SK-N-SH (cell line): ENCODE measurements at regions not wholly inside any gene's neighbourhood (a gene's known extent, or its start where the extent isn't known, plus 50 kb on each side); places are given as distances from the start of the nearest gene placed in this dataset.

ENCODE experiments used
- CTCF ChIA-PET: fragments of 300-600, 350-600 bp; formaldehyde crosslinking; extraction: SDS; loops from one replicate; lab custom pipeline; 2021; lab: Yijun Ruan, JAX
- POLR2A ChIA-PET: fragments of 350-600 bp; sonication (Branson Sonifier 250); formaldehyde crosslinking; extraction: SDS; loops from one replicate; lab custom pipeline; 2020; ENCODE audit warnings: antibody characterized with exemption, inconsistent platforms; lab: Yijun Ruan, JAX
- DNase-seq: peaks from one replicate; pipeline ENCODE4 v3.0.0; 2012
- H2AFZ ChIP-seq: fragments of 200-600 bp; sonication (generic); 2 replicates; pipeline ENCODE4 v1.8.1; 2016; ENCODE audit warnings: antibody characterized with exemption, mild to moderate bottlenecking, low read depth
- H3F3A ChIP-seq: fragments of 200-600 bp; sonication (generic); replicated peaks from 2 replicates; pipeline ENCODE3; 2016; ENCODE audit warnings: antibody characterized with exemption, mild to moderate bottlenecking; ENCODE audit not compliant: insufficient read depth
- H3K27ac ChIP-seq, 2 experiments: fragments of 200-500 bp in 1 of 2; fragments of 200-600 bp in 1 of 2; sonication (Bioruptor generic) in 1 of 2; sonication (generic), shearing (Covaris generic) in 1 of 2; 2 replicates each; pipeline versions ENCODE4 v1.5.1 to v1.6.1; 2014 to 2016; ENCODE audit warnings: low read depth in 2 of 2, inconsistent platforms in 1 of 2, low read length in 1 of 2, mild to moderate bottlenecking in 1 of 2, mixed read lengths in 1 of 2
- H3K27me3 ChIP-seq: fragments of 200-600 bp; sonication (generic), shearing (Covaris generic); 2 replicates; pipeline ENCODE4 v1.6.1; 2016; ENCODE audit warnings: mixed run types; ENCODE audit not compliant: insufficient read depth
- H3K36me3 ChIP-seq, 2 experiments: fragments of 200-500 bp in 1 of 2; fragments of 200-600 bp in 1 of 2; sonication (Bioruptor generic) in 1 of 2; sonication (generic) in 1 of 2; replicated peaks in 1 of 2; 2 replicates each; pipeline versions ENCODE3 to v1.5.1; 2014 to 2016; ENCODE audit warnings: low read length in 1 of 2, mild to moderate bottlenecking in 1 of 2; ENCODE audit not compliant: insufficient read depth in 2 of 2, control insufficient read depth in 1 of 2
- H3K4me1 ChIP-seq, 2 experiments: fragments of 200-500 bp in 1 of 2; fragments of 200-600 bp in 1 of 2; sonication (Bioruptor generic) in 1 of 2; sonication (generic), shearing (Covaris generic) in 1 of 2; 2 replicates each; pipeline versions ENCODE4 v1.5.1 to v1.6.1; 2014 to 2016; ENCODE audit warnings: low read depth in 1 of 2, low read length in 1 of 2, mixed run types in 1 of 2; ENCODE audit not compliant: insufficient read depth in 2 of 2, control insufficient read depth in 1 of 2
- H3K4me2 ChIP-seq: fragments of 200-600 bp; sonication (generic), shearing (Covaris generic); 2 replicates; pipeline ENCODE4 v1.6.1; 2017; ENCODE audit warnings: mixed run types
- H3K4me3 ChIP-seq, 2 experiments: fragments of 200-500 bp in 1 of 2; fragments of 200-600 bp in 1 of 2; sonication (Bioruptor generic) in 1 of 2; sonication (generic), shearing (Covaris generic) in 1 of 2; 2 replicates each; pipeline versions ENCODE4 v1.5.1 to v1.8.1; 2014 to 2016; ENCODE audit warnings: low read depth in 2 of 2, inconsistent platforms in 1 of 2, low read length in 1 of 2, mild to moderate bottlenecking in 1 of 2, mixed read lengths in 1 of 2, moderate library complexity in 1 of 2
- H3K79me2 ChIP-seq: fragments of 200-600 bp; sonication (generic); 2 replicates; pipeline ENCODE4 v1.8.1; 2017; ENCODE audit warnings: mild to moderate bottlenecking; ENCODE audit not compliant: insufficient read depth
- H3K9ac ChIP-seq: fragments of 200-600 bp; sonication (generic); 2 replicates; pipeline ENCODE4 v1.6.1; 2017; ENCODE audit warnings: mixed run types
- H3K9me2 ChIP-seq: fragments of 200-600 bp; sonication (generic); 2 replicates; pipeline ENCODE4 v1.6.1; 2017; ENCODE audit warnings: mixed run types
- H3K9me3 ChIP-seq: fragments of 200-600 bp; sonication (generic); 2 replicates; pipeline ENCODE4 v1.6.1; 2017; ENCODE audit warnings: mixed run types, mild to moderate bottlenecking, moderate library complexity
- H4K20me1 ChIP-seq: fragments of 200-600 bp; sonication (generic); 2 replicates; pipeline ENCODE4 v1.6.1; 2017; ENCODE audit warnings: mild to moderate bottlenecking, mixed run types; ENCODE audit not compliant: insufficient read depth
- CHD2 ChIP-seq: fragments of 150-350 bp; IDR thresholded peaks from 2 replicates; pipeline ENCODE4 v1.6.1; 2018; ENCODE audit warnings: low read length; ENCODE audit not compliant: partially characterized antibody
- EP300 ChIP-seq, 2 experiments: IDR thresholded peaks; 2 replicates each; pipeline versions ENCODE4 v1.4.0 to v1.6.1; 2012; ENCODE audit warnings: borderline replicate concordance in 1 of 2, low read depth in 1 of 2, low read length in 1 of 2
- FOSL2 ChIP-seq: IDR thresholded peaks from 2 replicates; pipeline ENCODE4 v1.4.0; 2012; ENCODE audit warnings: low read depth, mild to moderate bottlenecking, moderate library complexity, borderline replicate concordance
- FOXM1 ChIP-seq: IDR thresholded peaks from 2 replicates; pipeline ENCODE4 v1.4.0; 2012; ENCODE audit warnings: low read depth, mild to moderate bottlenecking
- JUND ChIP-seq: IDR thresholded peaks from 2 replicates; pipeline ENCODE4 v1.4.0; 2012
- MEF2A ChIP-seq: IDR thresholded peaks from 2 replicates; pipeline ENCODE4 v1.4.0; 2012; ENCODE audit warnings: low read depth, borderline replicate concordance
- NFIC ChIP-seq: IDR thresholded peaks from 2 replicates; pipeline ENCODE4 v1.4.0; 2012; ENCODE audit warnings: borderline replicate concordance
- NRF1 ChIP-seq: IDR thresholded peaks from 2 replicates; pipeline ENCODE4 v1.6.1; 2012; ENCODE audit warnings: low read depth, mild to moderate bottlenecking, low read length
- RAD21 ChIP-seq: IDR thresholded peaks from 2 replicates; pipeline ENCODE4 v1.6.1; 2012; ENCODE audit warnings: mild to moderate bottlenecking, low read length
- RFX5 ChIP-seq: IDR thresholded peaks from 2 replicates; pipeline ENCODE4 v1.6.1; 2012; ENCODE audit warnings: mild to moderate bottlenecking, improper control_type of control experiment, low read length
- TCF12 ChIP-seq: IDR thresholded peaks from 2 replicates; pipeline ENCODE4 v1.4.0; 2012
- YY1 ChIP-seq: IDR thresholded peaks from 2 replicates; pipeline ENCODE4 v1.4.0; 2012; ENCODE audit warnings: low read depth, mild to moderate bottlenecking
- WGBS: methylation state at CpG from one replicate; pipeline ENCODE4 v1.1.6; 2017; ENCODE audit warnings: low lambda C conversion rate; 5-methylcytosine and 5-hydroxymethylcytosine counted together
- TF ChIP-seq, protein P1 (sequence below): IDR thresholded peaks from 2 replicates; pipeline ENCODE4 v1.6.1; 2012; ENCODE audit warnings: mild to moderate bottlenecking, low read depth, low read length, moderate library complexity
- TF ChIP-seq, protein P2 (sequence below): fragments of 150-350 bp; IDR thresholded peaks from 2 replicates; pipeline ENCODE4 v1.6.1; 2017; ENCODE audit warnings: antibody characterized with exemption, low read length, low read depth, borderline replicate concordance
- TF ChIP-seq, protein P3 (sequence below): fragments of 150-350 bp; IDR thresholded peaks from 2 replicates; pipeline ENCODE4 v1.6.1; 2016; ENCODE audit warnings: mild to moderate bottlenecking, low read depth, low read length
- TF ChIP-seq, protein P4 (sequence below): IDR thresholded peaks from 2 replicates; pipeline ENCODE4 v1.4.0; 2012; ENCODE audit warnings: low read depth, borderline replicate concordance
- TF ChIP-seq, protein P5 (sequence below): IDR thresholded peaks from 2 replicates; pipeline ENCODE4 v1.4.0; 2012; ENCODE audit warnings: low read depth

DNA sequence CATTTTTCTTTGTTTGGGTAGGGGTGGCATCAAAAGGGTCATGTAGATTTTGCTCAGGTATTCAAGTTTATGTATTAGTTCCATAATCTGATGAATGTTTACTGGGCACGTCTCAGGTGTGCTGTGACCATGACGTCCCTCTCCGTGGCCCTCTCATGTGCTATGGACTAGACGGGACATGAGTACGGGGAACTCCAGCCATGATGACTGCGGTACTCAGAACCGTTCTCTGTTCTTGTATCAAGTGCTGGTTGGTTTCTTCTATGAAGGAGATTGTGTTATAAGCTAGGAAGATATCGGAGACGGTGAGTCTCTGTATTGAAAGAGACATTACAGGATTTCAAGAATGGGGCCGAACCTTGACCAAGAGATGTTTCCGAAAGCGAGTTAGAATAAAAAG is 116.5 kb upstream of the ADARB2 start:
- no peaks in the 10 kb centered on the region for H3K4me1 ChIP-seq
- TF ChIP-seq TCF12 (no peak), NFIC (no peak), YY1 (no peak), MEF2A (no peak)
- CTCF ChIA-PET, result no interaction called here
- no peaks in the 10 kb centered on the region for H3K36me3 ChIP-seq
- no peaks in the 10 kb centered on the region for H3K79me2 ChIP-seq
- WGBS, result 62% methylated on average over 12 of the region's 12 CpGs
- H4K20me1 ChIP-seq, result no peaks in the 10 kb centered on the region
- no peaks in the 10 kb centered on the region for H3F3A ChIP-seq
- H3K9ac ChIP-seq, result no peak overlapping the region
- no peak overlapping the region for H3K4me3 ChIP-seq
- POLR2A ChIA-PET, result no interaction called here
- no peak overlapping the region for H2AFZ ChIP-seq
- no peak overlapping the region for H3K27ac ChIP-seq
- no peak for DNase-seq
- no peaks in the 10 kb centered on the region for H3K27me3 ChIP-seq
- H3K9me2 ChIP-seq, result no peaks in the 10 kb centered on the region
- H3K9me3 ChIP-seq, result peaks cover 4% of the 10 kb centered on the region; the same call in 1 of the 2 replicates
- no peak overlapping the region for H3K4me2 ChIP-seq

DNA sequence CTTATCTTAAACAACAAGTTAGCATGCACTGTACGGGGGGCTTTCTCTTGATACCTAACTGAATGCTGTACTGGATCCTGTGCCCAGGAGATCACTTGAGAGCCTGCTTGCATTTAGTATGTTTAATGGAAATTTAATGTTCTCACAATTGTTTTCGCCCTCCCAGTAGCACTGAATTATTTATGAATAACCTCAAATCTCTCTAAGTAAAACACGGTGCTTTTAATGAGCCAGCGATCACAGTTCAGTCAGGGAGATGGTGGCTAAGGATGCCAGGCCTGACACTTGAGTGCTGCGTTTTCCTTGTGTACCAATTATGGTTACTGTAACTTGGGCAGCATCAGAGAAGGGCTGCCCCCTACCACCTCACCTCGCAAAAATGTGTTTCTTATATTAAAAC is 115.5 kb upstream of the ADARB2 start:
- Histone ChIP-seq H3K4me3 (no peak overlapping the region), H3K9me2 (no peaks in the 10 kb centered on the region), H3K4me2 (no peak overlapping the region), H4K20me1 (no peaks in the 10 kb centered on the region), H3F3A (no peaks in the 10 kb centered on the region), H3K27ac (no peak overlapping the region), H3K9ac (no peak overlapping the region), H3K9me3 (peaks cover 4% of the 10 kb centered on the region; the same call in 1 of the 2 replicates), H3K79me2 (no peaks in the 10 kb centered on the region), H2AFZ (no peak overlapping the region), H3K4me1 (no peaks in the 10 kb centered on the region), H3K36me3 (no peaks in the 10 kb centered on the region), H3K27me3 (no peaks in the 10 kb centered on the region)
- DNase-seq, result no peak
- ChIA-PET POLR2A (no interaction called here), CTCF (interaction anchor here (1.0 kb wide), 1 partner anchor 16 kb away, joined by 3 read pairs; no protein-coding TSS in a partner anchor)
- TF ChIP-seq CHD2 (no peak), RFX5 (no peak), NRF1 (no peak), RAD21 (no peak), FOXM1 (no peak), MEF2A (no peak), EP300 (IDR thresholded peaks at IDR 0.05; ENCODE audit: borderline replicate concordance in 1 of 2, low read depth in 1 of 2, low read length in 1 of 2) (no peak), JUND (no peak), YY1 (no peak), FOSL2 (no peak)
- TF ChIP-seq, protein P1, sequence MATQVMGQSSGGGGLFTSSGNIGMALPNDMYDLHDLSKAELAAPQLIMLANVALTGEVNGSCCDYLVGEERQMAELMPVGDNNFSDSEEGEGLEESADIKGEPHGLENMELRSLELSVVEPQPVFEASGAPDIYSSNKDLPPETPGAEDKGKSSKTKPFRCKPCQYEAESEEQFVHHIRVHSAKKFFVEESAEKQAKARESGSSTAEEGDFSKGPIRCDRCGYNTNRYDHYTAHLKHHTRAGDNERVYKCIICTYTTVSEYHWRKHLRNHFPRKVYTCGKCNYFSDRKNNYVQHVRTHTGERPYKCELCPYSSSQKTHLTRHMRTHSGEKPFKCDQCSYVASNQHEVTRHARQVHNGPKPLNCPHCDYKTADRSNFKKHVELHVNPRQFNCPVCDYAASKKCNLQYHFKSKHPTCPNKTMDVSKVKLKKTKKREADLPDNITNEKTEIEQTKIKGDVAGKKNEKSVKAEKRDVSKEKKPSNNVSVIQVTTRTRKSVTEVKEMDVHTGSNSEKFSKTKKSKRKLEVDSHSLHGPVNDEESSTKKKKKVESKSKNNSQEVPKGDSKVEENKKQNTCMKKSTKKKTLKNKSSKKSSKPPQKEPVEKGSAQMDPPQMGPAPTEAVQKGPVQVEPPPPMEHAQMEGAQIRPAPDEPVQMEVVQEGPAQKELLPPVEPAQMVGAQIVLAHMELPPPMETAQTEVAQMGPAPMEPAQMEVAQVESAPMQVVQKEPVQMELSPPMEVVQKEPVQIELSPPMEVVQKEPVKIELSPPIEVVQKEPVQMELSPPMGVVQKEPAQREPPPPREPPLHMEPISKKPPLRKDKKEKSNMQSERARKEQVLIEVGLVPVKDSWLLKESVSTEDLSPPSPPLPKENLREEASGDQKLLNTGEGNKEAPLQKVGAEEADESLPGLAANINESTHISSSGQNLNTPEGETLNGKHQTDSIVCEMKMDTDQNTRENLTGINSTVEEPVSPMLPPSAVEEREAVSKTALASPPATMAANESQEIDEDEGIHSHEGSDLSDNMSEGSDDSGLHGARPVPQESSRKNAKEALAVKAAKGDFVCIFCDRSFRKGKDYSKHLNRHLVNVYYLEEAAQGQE, result no peak
- TF ChIP-seq, protein P2, sequence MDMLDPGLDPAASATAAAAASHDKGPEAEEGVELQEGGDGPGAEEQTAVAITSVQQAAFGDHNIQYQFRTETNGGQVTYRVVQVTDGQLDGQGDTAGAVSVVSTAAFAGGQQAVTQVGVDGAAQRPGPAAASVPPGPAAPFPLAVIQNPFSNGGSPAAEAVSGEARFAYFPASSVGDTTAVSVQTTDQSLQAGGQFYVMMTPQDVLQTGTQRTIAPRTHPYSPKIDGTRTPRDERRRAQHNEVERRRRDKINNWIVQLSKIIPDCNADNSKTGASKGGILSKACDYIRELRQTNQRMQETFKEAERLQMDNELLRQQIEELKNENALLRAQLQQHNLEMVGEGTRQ, result no peak
- TF ChIP-seq, protein P3, sequence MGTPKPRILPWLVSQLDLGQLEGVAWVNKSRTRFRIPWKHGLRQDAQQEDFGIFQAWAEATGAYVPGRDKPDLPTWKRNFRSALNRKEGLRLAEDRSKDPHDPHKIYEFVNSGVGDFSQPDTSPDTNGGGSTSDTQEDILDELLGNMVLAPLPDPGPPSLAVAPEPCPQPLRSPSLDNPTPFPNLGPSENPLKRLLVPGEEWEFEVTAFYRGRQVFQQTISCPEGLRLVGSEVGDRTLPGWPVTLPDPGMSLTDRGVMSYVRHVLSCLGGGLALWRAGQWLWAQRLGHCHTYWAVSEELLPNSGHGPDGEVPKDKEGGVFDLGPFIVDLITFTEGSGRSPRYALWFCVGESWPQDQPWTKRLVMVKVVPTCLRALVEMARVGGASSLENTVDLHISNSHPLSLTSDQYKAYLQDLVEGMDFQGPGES, result no peak
- TF ChIP-seq, protein P4, sequence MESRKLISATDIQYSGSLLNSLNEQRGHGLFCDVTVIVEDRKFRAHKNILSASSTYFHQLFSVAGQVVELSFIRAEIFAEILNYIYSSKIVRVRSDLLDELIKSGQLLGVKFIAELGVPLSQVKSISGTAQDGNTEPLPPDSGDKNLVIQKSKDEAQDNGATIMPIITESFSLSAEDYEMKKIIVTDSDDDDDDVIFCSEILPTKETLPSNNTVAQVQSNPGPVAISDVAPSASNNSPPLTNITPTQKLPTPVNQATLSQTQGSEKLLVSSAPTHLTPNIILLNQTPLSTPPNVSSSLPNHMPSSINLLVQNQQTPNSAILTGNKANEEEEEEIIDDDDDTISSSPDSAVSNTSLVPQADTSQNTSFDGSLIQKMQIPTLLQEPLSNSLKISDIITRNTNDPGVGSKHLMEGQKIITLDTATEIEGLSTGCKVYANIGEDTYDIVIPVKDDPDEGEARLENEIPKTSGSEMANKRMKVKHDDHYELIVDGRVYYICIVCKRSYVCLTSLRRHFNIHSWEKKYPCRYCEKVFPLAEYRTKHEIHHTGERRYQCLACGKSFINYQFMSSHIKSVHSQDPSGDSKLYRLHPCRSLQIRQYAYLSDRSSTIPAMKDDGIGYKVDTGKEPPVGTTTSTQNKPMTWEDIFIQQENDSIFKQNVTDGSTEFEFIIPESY, result no peak
- TF ChIP-seq, protein P5, sequence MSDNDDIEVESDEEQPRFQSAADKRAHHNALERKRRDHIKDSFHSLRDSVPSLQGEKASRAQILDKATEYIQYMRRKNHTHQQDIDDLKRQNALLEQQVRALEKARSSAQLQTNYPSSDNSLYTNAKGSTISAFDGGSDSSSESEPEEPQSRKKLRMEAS, result no peak
- WGBS, result 50% methylated on average over 6 of the region's 6 CpGs
